ENCODE measurements at regions not wholly inside any gene's neighbourhood (a gene's known extent, or its start where the extent isn't known, plus 50 kb on each side); places are given as distances from the start of the nearest gene placed in this dataset.

DNA sequence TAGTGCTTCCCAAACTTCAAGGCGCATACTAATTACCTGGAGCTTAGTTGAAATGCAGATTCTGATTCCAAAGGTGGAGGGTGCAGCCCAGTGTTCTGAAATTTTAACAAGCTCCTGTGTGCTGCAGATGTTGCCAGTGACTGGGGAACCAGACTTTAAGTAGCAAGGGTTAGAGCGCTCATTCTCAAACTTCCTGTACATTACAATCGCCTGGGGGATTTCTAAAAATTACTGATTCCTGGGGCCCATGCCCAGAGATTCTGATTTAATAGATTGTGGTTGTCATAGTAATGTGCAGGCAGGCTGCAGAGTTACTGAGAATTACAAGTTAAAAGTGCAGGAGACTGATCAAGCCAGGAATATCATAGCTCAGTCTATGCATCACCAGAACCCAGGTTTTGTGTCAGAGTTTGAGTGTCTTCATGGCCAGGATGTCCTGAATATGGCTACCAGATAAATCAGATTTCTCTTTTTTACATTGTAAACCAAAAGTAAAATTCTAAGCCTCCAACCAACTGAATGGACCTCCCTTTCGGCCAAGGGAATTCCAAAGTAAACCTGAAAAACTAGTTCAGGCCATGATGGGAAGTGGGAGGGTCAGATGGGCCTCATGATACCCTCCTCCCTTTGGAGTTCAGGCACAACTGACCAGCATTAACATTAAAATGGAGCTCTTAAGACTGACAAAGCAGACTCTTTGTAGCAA, 121.6 kb downstream of the ATXN3L start:
- H3K4me3 ChIP-seq (ENCODE audit: low read depth, low read length) = no peak overlapping the region
- TF ChIP-seq CTCF (IDR thresholded peaks at IDR 0.05; ENCODE audit: low read depth, low read length) = no peak
- no peaks in the 10 kb centered on the region for H3K9me3 ChIP-seq (ENCODE audit: severe bottlenecking)
- no peaks in the 10 kb centered on the region for H3K27me3 ChIP-seq (ENCODE audit: insufficient read depth, low read depth, severe bottlenecking)
- no peak overlapping the region for H3K27ac ChIP-seq
- DNase-seq = no peak
- no peaks in the 10 kb centered on the region for H3K36me3 ChIP-seq

GRCh38 chrX:13196782-13197181, 123.1 kb downstream of the ATXN3L start:
- Histone ChIP-seq H3K27ac (no peak overlapping the region), H3K9me3 (ENCODE audit: severe bottlenecking) (no peaks in the 10 kb centered on the region), H3K36me3 (no peaks in the 10 kb centered on the region), H3K4me3 (ENCODE audit: low read depth, low read length) (no peak overlapping the region), H3K27me3 (ENCODE audit: insufficient read depth, low read depth, severe bottlenecking) (no peaks in the 10 kb centered on the region)
- no peak for DNase-seq
- TF ChIP-seq CTCF (IDR thresholded peaks at IDR 0.05; ENCODE audit: low read depth, low read length) = no peak

DNA sequence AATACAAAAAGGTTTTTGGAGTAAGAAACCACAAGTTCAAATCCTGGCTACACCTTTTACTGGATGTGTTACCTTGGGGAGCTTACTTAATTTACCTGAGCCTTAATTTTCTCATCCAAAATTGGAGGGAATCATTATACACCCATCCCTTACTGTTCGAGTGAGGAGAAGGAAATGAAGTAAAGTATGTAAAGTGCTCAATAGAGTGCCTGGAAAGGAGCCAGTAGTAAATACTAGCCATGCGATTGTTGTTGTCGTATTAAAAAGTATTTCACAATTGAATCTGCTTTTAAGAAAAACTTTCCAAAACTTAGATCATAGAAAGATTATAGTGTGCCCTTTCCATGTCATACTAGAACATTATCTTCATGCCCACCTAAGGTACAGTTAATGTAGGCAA, 124.5 kb downstream of the ATXN3L start:
- Histone ChIP-seq H3K4me3 (ENCODE audit: low read depth, low read length) (no peak overlapping the region), H3K9me3 (ENCODE audit: severe bottlenecking) (no peaks in the 10 kb centered on the region), H3K36me3 (no peaks in the 10 kb centered on the region), H3K27ac (no peak overlapping the region), H3K27me3 (ENCODE audit: insufficient read depth, low read depth, severe bottlenecking) (no peaks in the 10 kb centered on the region)
- no peak for DNase-seq
- TF ChIP-seq CTCF (IDR thresholded peaks at IDR 0.05; ENCODE audit: low read depth, low read length) = no peak

DNA sequence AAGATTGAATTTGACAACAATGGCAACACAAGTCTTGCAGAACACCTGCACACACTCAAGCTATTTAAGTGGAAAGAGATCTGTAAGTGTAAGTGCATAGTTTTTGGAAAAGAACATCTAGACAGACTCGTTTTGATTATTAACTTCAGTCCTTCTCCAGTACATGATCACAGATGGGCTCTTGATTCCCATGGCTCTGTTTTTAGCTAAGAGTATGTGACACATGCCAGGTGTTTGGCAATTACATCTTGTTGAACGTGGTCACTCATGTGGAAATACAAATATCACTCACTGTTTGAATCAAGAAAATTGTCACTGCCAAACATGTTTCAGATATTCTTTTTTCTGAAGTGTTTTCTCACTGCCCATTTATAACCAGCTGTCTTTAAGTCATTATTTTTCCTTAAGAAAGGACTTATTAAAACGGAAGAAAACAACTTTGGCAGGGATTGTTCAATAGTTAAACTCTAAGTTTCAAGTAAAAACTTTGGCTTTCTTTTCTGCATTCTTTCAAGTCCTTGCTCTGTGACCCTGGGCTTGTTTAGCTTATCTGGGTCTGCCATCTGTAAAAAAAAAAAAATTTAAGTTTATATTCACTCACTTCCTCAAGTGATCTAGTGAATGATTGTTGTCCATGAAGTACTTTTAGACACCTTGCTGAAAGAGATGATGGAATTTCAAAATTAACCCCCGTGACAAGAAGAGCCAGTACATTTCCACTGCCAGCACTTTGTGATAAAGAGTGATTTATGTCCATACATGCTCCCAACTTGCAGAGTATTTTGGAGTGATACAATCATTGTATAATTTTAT, 125.4 kb downstream of the ATXN3L start:
- Histone ChIP-seq H3K4me3 (ENCODE audit: low read depth, low read length) (no peak overlapping the region), H3K9me3 (ENCODE audit: severe bottlenecking) (no peaks in the 10 kb centered on the region), H3K27ac (no peak overlapping the region), H3K27me3 (ENCODE audit: insufficient read depth, low read depth, severe bottlenecking) (no peaks in the 10 kb centered on the region), H3K36me3 (no peaks in the 10 kb centered on the region)
- TF ChIP-seq CTCF (IDR thresholded peaks at IDR 0.05; ENCODE audit: low read depth, low read length) = no peak
- no peak for DNase-seq

DNA sequence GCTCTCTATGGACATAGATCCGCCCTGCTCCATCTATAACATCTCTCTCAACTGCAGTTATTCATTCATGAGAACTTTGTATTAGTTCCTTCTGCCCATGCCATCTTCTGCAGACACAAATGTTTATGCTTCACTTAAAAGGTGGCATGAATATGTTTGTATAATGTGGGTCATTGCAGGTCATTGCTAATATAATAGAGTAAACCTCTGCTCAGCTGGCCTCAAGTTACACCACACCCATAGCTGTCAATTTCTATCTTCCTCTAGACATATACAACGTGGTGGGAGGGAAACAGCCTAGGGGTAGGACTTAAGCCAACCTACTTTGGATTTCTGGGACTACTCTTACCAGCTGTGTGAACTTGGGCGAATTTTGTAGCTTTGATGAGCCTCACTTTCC, 129.8 kb downstream of the ATXN3L start:
- peaks cover 3% of the 10 kb centered on the region for H3K9me3 ChIP-seq (ENCODE audit: severe bottlenecking)
- H3K36me3 ChIP-seq = no peaks in the 10 kb centered on the region
- no peaks in the 10 kb centered on the region for H3K27me3 ChIP-seq (ENCODE audit: insufficient read depth, low read depth, severe bottlenecking)
- TF ChIP-seq CTCF (IDR thresholded peaks at IDR 0.05; ENCODE audit: low read depth, low read length) = no peak
- H3K4me3 ChIP-seq (ENCODE audit: low read depth, low read length) = no peak overlapping the region
- no peak for DNase-seq
- no peak overlapping the region for H3K27ac ChIP-seq
